ENCODE measurements at regions not wholly inside any gene's neighbourhood (a gene's known extent, or its start where the extent isn't known, plus 50 kb on each side); places are given as distances from the start of the nearest gene placed in this dataset.

GRCh38 chr14:44798386-44799242 lies 163.1 kb downstream of the KLHL28 start:
- ATAC-seq (no peak), DNase-seq (ENCODE audit: low spot score in 2 of 2) (no peak)
- H3K36me3 Mint-ChIP-seq, result no peaks in the 10 kb centered on the region
- H3K27ac Mint-ChIP-seq, result no peak overlapping the region
- no peaks in the 10 kb centered on the region for H3K9me3 Mint-ChIP-seq

- H3K36me3 Mint-ChIP-seq, result no peaks in the 10 kb centered on the region
- DNase-seq (ENCODE audit: low spot score in 2 of 2), result no peak
These were observed 166.0 kb downstream of the KLHL28 start for GRCh38 chr14:44795725-44796124.

GRCh38 chr14:44791730-44792129 lies 170.0 kb downstream of the KLHL28 start:
- no peaks in the 10 kb centered on the region for H3K36me3 Mint-ChIP-seq
- DNase-seq (ENCODE audit: low spot score in 2 of 2) (no peak), ATAC-seq (no peak)
- H3K27ac Mint-ChIP-seq, result no peak overlapping the region
- H3K9me3 Mint-ChIP-seq, result no peaks in the 10 kb centered on the region

More at GRCh38 chr14:44795725-44796124, 166.0 kb downstream of the KLHL28 start:
- ATAC-seq, result no peak
- Mint-ChIP-seq H3K27ac (no peak overlapping the region), H3K9me3 (no peaks in the 10 kb centered on the region)

GRCh38 chr14:44788612-44789011 lies 173.1 kb downstream of the KLHL28 start:
- no peaks in the 10 kb centered on the region for H3K36me3 Mint-ChIP-seq
- ATAC-seq (no peak), DNase-seq (ENCODE audit: low spot score in 2 of 2) (no peak)
- no peak overlapping the region for H3K27ac Mint-ChIP-seq
- no peaks in the 10 kb centered on the region for H3K9me3 Mint-ChIP-seq

DNA sequence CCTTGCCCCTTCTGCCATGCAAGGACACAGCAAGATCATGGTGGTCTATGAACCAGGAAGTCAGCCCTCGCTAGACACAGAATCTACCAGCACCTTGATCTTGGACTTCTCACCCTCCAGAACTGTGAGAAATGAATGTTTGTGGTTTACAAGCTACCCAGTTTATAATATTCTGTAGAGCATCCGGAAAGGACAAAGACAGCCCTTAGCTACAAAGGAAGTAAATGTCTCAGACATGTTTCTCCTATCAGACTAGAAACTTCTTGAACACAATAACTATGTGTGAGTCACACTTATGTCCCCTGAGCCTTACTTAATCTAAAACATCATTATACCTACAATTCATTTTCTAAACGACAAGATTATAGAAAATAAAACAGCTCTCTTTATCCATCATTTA lies 176.7 kb downstream of the KLHL28 start:
- ATAC-seq, result no peak
- Mint-ChIP-seq H3K36me3 (no peaks in the 10 kb centered on the region), H3K27ac (no peak overlapping the region), H3K9me3 (no peaks in the 10 kb centered on the region)
- no peak for DNase-seq (ENCODE audit: low spot score in 2 of 2)

DNA sequence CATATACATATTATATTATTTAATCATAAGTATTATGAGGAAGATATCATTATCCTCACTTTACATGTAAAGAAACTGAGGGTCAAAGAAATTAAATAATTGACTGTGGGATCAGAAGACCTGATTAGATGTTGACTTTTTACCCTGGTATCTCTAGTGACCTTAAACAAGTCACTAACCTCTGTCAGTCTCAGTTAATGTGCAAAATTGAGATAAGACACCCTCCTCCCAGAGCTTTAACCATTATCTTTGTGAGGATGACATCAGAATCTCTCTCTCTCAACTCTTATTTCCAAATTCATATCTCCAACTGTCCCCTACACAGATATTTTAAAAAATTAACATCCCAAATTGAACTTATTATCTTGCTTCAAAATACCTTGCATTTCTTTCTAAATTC lies 177.8 kb downstream of the KLHL28 start:
- Mint-ChIP-seq H3K27ac (no peak overlapping the region), H3K36me3 (no peaks in the 10 kb centered on the region), H3K9me3 (no peaks in the 10 kb centered on the region)
- ATAC-seq (no peak), DNase-seq (ENCODE audit: low spot score in 2 of 2) (no peak)

DNA sequence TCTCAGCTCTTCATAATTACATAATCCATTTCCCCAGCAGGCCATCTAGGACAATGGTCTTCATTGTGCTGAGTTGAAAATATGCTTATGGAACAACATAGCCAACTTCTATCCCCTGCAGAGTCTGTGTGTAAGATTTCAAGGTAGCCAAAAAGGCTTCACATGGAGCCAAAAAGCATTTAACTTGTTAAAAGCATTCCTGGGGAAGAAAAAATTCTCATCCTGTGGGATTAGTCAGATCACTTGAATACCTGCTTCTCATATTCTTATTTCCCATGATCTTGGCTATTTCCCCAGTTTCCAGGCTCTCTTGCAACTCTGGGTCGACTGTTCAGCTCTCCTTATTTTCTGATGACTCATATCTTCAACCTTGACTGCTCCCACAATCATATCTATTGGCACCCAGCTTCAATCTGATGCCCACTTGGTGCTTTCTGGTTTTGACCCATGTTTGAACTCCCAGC lies 178.9 kb downstream of the KLHL28 start:
- Mint-ChIP-seq H3K27ac (no peak overlapping the region), H3K36me3 (no peaks in the 10 kb centered on the region), H3K9me3 (no peaks in the 10 kb centered on the region)
- ATAC-seq (no peak), DNase-seq (ENCODE audit: low spot score in 2 of 2) (no peak)

GRCh38 chr14:44780989-44781388 lies 180.8 kb downstream of the KLHL28 start:
- ATAC-seq (no peak), DNase-seq (ENCODE audit: low spot score in 2 of 2) (no peak)
- Mint-ChIP-seq H3K36me3 (no peaks in the 10 kb centered on the region), H3K27ac (no peak overlapping the region), H3K9me3 (no peaks in the 10 kb centered on the region)

- DNase-seq (ENCODE audit: low spot score in 2 of 2) (no peak), ATAC-seq (no peak)
- Mint-ChIP-seq H3K27ac (no peak overlapping the region), H3K9me3 (no peaks in the 10 kb centered on the region), H3K36me3 (no peaks in the 10 kb centered on the region)
These were observed 183.1 kb downstream of the KLHL28 start for GRCh38 chr14:44778604-44779003.

DNA sequence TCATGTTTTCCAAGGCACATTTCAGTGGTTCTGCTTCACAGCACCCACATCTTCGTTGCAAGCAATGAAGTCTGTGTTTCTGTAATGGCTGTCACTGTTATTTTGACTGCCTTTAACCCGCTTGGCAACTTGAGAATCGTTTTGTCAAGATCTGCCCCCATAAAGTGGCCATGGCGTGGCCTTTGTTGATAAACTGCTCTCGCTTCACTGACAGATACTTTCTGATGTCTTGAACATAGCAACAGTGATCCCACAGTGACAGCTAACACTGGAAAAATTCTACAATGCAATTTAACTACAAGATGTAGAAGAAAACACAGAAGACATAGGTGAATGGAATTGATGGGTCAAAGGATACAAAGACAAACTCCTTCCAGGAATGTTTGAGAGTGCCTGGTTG lies 184.2 kb downstream of the KLHL28 start:
- H3K9me3 Mint-ChIP-seq, result no peaks in the 10 kb centered on the region
- H3K27ac Mint-ChIP-seq, result no peak overlapping the region
- H3K36me3 Mint-ChIP-seq, result no peaks in the 10 kb centered on the region
- ATAC-seq (no peak), DNase-seq (ENCODE audit: low spot score in 2 of 2) (no peak)

GRCh38 chr14:44775248-44775647 lies 186.5 kb downstream of the KLHL28 start:
- no peak overlapping the region for H3K27ac Mint-ChIP-seq
- ATAC-seq (no peak), DNase-seq (ENCODE audit: low spot score in 2 of 2) (no peak)
- H3K36me3 Mint-ChIP-seq, result no peaks in the 10 kb centered on the region
- H3K9me3 Mint-ChIP-seq, result no peaks in the 10 kb centered on the region

DNA sequence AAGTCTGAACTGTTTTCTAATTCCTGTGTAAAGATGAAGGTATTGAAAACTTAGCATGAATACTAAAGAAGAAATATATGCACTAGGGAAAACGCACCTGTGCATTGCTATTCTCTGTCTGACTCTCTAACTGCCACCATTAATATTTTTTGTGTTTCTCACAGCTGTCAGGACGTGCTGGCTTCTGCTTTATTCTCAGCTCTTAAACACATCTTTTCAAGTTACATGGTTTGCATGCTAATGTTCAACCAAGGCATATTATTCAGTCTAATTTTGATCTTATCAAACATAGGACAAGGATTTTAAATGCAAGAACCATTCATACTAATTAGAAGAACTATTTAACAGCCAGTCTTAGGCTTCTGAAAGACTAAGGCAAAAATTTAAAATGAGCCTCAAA lies 187.4 kb downstream of the KLHL28 start:
- H3K9me3 Mint-ChIP-seq, result no peaks in the 10 kb centered on the region
- H3K27ac Mint-ChIP-seq, result no peak overlapping the region
- no peaks in the 10 kb centered on the region for H3K36me3 Mint-ChIP-seq
- DNase-seq (ENCODE audit: low spot score in 2 of 2), result no peak
- no peak for ATAC-seq

DNA sequence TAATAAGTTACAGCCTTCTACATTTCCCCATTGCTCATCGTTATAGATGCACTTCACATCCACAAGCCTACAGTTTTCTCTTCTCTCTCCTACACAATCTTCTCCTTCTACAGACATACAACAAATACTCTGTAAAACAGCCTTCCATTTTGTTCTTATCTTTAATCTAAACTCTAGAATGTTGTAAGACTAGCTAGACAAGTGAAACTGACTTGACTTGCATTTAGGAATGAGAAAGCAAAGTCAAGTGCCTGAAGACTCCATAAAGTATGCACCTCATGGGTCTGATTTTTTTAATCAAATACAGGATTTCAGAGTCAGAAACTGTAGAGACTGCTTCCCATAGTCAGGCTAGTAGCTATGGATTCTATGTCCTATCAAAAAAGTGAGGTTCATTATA lies 190.3 kb downstream of the KLHL28 start:
- no peak for DNase-seq (ENCODE audit: low spot score in 2 of 2)
- no peaks in the 10 kb centered on the region for H3K36me3 Mint-ChIP-seq
- H3K9me3 Mint-ChIP-seq, result no peaks in the 10 kb centered on the region
- no peak overlapping the region for H3K27ac Mint-ChIP-seq
- ATAC-seq, result no peak

GRCh38 chr14:44770201-44770600 lies 191.5 kb downstream of the KLHL28 start:
- ATAC-seq, result no peak
- Mint-ChIP-seq H3K27ac (no peak overlapping the region), H3K36me3 (no peaks in the 10 kb centered on the region), H3K9me3 (no peaks in the 10 kb centered on the region)
- no peak for DNase-seq (ENCODE audit: low spot score in 2 of 2)

DNA sequence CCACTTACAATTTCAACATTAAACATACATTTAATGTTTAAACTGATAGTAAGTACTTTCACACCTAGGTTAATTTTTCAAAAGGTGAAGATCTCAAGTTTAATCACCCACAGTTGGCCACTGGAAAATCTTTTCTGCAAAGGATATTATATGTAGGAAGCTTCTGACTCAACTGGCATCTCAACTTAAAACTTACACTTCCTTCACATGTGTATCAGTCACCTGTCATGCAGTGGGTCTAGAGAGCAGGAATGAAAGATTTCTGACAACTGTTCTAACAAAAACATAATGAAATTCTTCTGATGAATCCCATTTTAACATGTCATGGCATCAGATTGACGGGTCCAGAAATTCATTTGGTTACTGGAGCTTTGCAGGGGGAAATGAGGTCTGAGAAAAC lies 192.8 kb downstream of the KLHL28 start:
- DNase-seq (ENCODE audit: low spot score in 2 of 2), result peak in 1 of 2 donors; percentile 3
- Mint-ChIP-seq H3K9me3 (no peaks in the 10 kb centered on the region), H3K27ac (peak overlapping the region in 1 of 2 donors; percentile 44), H3K36me3 (no peaks in the 10 kb centered on the region)
- ATAC-seq, result peak in 1 of 2 donors; percentile 96

- no peaks in the 10 kb centered on the region for H3K36me3 Mint-ChIP-seq
- no peak for ATAC-seq
- no peak for DNase-seq (ENCODE audit: low spot score in 2 of 2)
- H3K27ac Mint-ChIP-seq, result no peak overlapping the region
- no peaks in the 10 kb centered on the region for H3K9me3 Mint-ChIP-seq
These were observed 194.0 kb downstream of the KLHL28 start for GRCh38 chr14:44767646-44768173.

DNA sequence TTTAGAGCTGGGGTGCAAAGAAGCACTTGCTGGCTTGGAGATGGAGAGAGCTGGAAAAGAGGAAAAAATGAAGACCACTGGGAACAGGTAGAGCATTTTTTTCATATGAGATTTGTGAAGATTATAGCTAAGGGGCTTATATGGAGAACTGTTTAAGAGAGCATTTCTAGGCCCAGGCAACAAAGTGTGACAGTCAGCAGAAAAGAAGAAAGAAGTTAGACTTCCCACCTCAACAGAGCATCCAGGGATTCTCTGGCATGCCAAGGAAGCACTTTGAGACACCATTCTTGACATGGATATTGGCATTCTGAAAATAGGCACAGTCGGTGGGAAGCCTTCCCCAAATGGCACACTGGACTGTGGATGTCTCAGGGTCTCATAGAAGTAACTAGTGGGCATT lies 195.5 kb downstream of the KLHL28 start:
- Mint-ChIP-seq H3K9me3 (no peaks in the 10 kb centered on the region), H3K27ac (no peak overlapping the region), H3K36me3 (no peaks in the 10 kb centered on the region)
- ATAC-seq, result no peak
- no peak for DNase-seq (ENCODE audit: low spot score in 2 of 2)

DNA sequence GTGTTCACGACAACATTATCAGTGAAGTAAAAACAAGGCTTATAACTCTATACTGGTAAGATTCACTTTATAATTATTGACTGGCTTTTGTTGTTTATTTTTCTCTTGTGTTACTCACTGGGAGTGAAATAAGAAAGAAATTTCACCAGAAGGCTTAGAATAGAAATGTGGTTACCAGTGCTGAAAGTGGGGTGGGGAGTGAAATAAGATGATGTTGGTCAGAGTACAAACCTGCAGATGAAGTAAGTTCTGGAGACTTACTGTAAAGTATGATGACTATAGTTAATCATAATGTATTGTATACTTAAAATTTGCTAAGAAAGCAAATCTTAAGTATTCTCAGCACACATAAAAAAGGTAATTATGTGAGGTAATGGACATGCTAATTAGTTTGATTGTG lies 198.4 kb downstream of the KLHL28 start:
- ATAC-seq (no peak), DNase-seq (ENCODE audit: low spot score in 2 of 2) (no peak)
- Mint-ChIP-seq H3K9me3 (no peaks in the 10 kb centered on the region), H3K27ac (no peak overlapping the region), H3K36me3 (no peaks in the 10 kb centered on the region)
